DND-41 (cell line): ENCODE measurements at regions not wholly inside any gene's neighbourhood (a gene's known extent, or its start where the extent isn't known, plus 50 kb on each side); places are given as distances from the start of the nearest gene placed in this dataset.
"Not testable (repeated sequence)": the region's sequence is repeated elsewhere in the genome, so short reads cannot be mapped to it uniquely, and the experiment has no call there.

ENCODE experiments used
- ATAC-seq: fragments of 200-7000 bp; cut with Tn5 transposase; 3 replicates; pipeline ENCODE4 v1.9.1; 2021; ENCODE audit warnings: low read depth; ENCODE audit not compliant: insufficient read depth
- DNase-seq: peaks from one replicate; pipeline ENCODE4 v3.0.0-alpha.2; 2020
- H2AFZ ChIP-seq: 2 replicates; pipeline ENCODE4 v1.6.0; 2012; ENCODE audit warnings: low read depth, low read length
- H3K27ac ChIP-seq: 2 replicates; pipeline ENCODE4 v1.5.1; 2012; ENCODE audit warnings: low read length, inconsistent platforms
- H3K27me3 ChIP-seq: fragments of 200-600 bp; sonication (generic); 2 replicates; pipeline ENCODE4 v1.6.0; 2012; ENCODE audit warnings: low read length, mild to moderate bottlenecking, inconsistent platforms; ENCODE audit not compliant: insufficient read depth, poor library complexity
- H3K36me3 ChIP-seq: 2 replicates; pipeline ENCODE4 v1.5.1; 2012; ENCODE audit warnings: low read length, inconsistent platforms; ENCODE audit not compliant: insufficient read depth
- H3K4me1 ChIP-seq: 2 replicates; pipeline ENCODE4 v1.5.1; 2012; ENCODE audit warnings: mild to moderate bottlenecking, low read length; ENCODE audit not compliant: insufficient read depth
- H3K4me2 ChIP-seq: 2 replicates; pipeline ENCODE4 v1.6.0; 2012; ENCODE audit warnings: mild to moderate bottlenecking, moderate library complexity, low read length, inconsistent platforms; ENCODE audit not compliant: insufficient read depth
- H3K4me3 ChIP-seq, 2 experiments: fragments of 200-600 bp in 1 of 2; shearing (Covaris generic) in 1 of 2; 2 replicates each; pipeline ENCODE4 v1.5.1; 2012 to 2016; ENCODE audit warnings: inconsistent platforms in 2 of 2, low read length in 2 of 2, mild to moderate bottlenecking in 2 of 2, low read depth in 1 of 2, moderate library complexity in 1 of 2
- H3K79me2 ChIP-seq: 2 replicates; pipeline ENCODE4 v1.6.0; 2012; ENCODE audit warnings: low read length, inconsistent platforms; ENCODE audit not compliant: insufficient read depth
- H3K9ac ChIP-seq: 2 replicates; pipeline ENCODE4 v1.6.0; 2012; ENCODE audit warnings: low read depth, mild to moderate bottlenecking, inconsistent platforms, low read length, moderate library complexity
- H3K9me3 ChIP-seq: 2 replicates; pipeline ENCODE4 v1.5.1; 2012; ENCODE audit warnings: low read length, moderate library complexity, mild to moderate bottlenecking, inconsistent platforms; ENCODE audit not compliant: insufficient read depth, severe bottlenecking
- H4K20me1 ChIP-seq: 2 replicates; pipeline ENCODE4 v1.6.0; 2012; ENCODE audit warnings: low read length; ENCODE audit not compliant: insufficient read depth

DNA sequence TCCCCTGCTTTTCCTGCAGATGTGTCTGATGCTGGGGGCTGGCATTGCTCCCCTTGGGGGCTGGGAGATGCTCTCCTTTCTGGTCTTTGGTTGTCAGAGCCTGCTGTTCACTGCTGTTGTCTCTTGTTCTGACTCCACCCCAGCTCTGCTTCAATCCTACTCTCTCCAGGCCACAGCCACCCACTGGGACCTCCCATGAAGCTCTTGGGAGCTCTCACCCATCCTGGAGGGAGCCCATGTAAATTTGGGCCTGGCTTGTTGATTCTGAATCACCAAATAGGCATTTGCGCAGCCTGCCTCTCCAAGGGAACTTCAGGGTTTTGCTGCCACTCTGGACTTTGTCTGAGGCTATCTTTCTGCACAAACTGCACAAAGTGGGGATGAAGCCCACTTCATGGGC lies 232.9 kb upstream of the PLGLB1 start:
- H3K9ac ChIP-seq, H3K36me3 ChIP-seq, H3K4me1 ChIP-seq, H3K9me3 ChIP-seq, H3K4me3 ChIP-seq, ATAC-seq, H2AFZ ChIP-seq, H3K4me2 ChIP-seq, H3K79me2 ChIP-seq, H4K20me1 ChIP-seq, H3K27ac ChIP-seq, DNase-seq, H3K27me3 ChIP-seq: not testable (repeated sequence)

DNA sequence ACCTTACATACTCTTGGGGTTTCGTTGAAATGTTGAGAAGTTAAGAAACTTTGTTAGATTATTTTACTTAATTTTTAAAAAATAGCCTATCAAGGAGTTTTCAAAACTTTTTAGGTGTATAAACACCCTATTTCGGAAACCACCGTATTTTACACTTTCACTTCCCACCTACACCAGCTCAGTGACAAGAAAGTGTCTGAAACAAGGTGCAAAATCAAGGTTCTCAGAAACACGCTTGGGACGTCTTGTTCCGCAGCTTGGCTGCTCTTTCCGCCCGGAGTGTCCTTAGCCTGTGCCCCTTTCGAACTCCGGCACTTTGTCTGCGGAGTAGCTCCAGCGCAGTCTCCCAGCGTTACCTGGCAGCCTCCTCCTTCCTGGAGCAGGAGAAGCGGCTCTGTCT lies 233.8 kb upstream of the PLGLB1 start:
- not testable (repeated sequence) for H3K9ac ChIP-seq, H3K27ac ChIP-seq, DNase-seq, H3K9me3 ChIP-seq, H2AFZ ChIP-seq, ATAC-seq, H3K4me1 ChIP-seq, H3K27me3 ChIP-seq, H3K4me3 ChIP-seq, H4K20me1 ChIP-seq, H3K4me2 ChIP-seq, H3K79me2 ChIP-seq, H3K36me3 ChIP-seq

DNA sequence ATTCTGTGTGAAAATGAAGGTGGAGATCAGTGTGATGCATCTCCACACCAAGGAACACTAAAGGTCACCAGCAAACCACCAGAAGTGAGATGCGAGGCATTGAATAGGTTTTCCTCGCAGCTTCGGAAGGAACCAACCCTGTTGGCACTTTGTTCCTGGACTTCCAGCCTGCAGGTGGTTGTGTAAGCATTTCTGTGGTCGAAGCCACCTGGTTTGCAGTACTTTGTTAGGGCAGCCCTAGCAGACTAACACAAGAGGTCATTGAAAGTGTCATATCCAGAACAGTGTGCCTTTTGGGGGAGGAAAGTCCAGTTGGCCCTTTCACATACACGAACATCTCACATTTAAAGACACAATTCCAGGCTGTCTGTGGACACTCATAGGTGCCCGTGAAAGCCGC lies 237.2 kb upstream of the PLGLB1 start:
- H4K20me1 ChIP-seq, H3K79me2 ChIP-seq, ATAC-seq, H3K27ac ChIP-seq, DNase-seq, H3K9ac ChIP-seq, H3K4me2 ChIP-seq, H2AFZ ChIP-seq, H3K9me3 ChIP-seq, H3K4me1 ChIP-seq, H3K27me3 ChIP-seq, H3K36me3 ChIP-seq, H3K4me3 ChIP-seq: not testable (repeated sequence)

DNA sequence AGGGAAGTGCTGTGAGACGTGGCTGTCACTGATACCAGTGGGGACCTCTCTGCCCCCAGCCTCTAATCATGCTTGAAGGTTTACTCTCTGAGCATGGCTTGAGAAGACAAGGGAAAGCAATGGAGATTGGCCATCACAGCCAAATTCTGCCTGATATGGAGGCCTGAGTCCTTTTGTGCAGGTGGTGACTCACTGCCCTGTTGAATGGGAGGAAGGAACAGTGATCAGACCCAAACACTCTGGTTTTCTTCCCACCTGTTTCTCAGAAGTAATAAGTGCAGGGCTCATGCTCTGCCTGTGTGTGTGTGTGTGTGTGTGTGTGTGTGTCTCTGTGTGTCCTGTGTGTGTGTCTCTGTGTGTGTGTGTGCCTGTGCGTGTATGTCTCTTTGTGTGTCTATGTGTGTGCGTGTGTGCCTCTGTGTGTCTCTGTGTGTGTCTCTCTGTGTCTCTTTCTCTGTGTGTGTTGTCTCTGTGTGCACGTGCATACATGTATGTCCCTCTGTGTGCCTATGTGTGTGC lies 240.6 kb upstream of the PLGLB1 start:
- not testable (repeated sequence) for H3K4me1 ChIP-seq, ATAC-seq, H4K20me1 ChIP-seq, H2AFZ ChIP-seq, H3K27ac ChIP-seq, H3K9ac ChIP-seq, H3K9me3 ChIP-seq, H3K4me2 ChIP-seq, H3K79me2 ChIP-seq, DNase-seq, H3K4me3 ChIP-seq, H3K36me3 ChIP-seq, H3K27me3 ChIP-seq

DNA sequence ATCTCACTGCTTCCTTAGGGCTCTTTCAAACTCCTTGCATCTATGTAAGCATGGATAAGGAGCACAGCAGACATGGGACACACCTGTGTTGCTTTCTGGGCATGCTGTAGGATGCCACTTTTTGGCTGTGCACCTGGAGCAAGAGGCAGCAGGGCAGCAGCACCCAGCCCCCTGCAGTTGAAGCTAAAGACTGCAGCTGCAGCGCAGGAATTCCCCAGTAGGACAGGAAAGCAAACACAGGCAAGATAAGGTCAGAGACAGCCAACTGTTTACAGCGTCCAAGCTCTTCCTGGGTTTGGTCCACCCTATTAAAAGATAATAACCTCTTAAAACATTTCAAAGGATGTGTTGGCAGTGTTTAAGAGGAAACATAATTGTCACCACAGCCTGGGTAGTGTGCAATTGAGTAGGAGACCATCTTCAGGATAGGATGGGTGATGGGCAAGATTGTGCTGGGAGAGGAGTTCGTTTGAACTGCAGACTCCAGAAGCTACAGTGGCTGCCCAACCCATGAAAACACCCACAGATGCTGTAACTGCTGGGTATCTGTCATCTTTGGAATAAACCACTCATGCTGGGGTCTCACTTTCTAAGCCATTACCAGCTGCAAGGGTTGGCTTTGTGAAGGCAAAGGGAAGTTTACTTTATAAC lies 242.3 kb upstream of the PLGLB1 start:
- not testable (repeated sequence) for H4K20me1 ChIP-seq, H3K9me3 ChIP-seq, H3K4me2 ChIP-seq, H3K79me2 ChIP-seq, H3K4me3 ChIP-seq, H3K9ac ChIP-seq, DNase-seq, H2AFZ ChIP-seq, H3K36me3 ChIP-seq, H3K27me3 ChIP-seq, H3K4me1 ChIP-seq, H3K27ac ChIP-seq
- peak; percentile 67 for ATAC-seq

DNA sequence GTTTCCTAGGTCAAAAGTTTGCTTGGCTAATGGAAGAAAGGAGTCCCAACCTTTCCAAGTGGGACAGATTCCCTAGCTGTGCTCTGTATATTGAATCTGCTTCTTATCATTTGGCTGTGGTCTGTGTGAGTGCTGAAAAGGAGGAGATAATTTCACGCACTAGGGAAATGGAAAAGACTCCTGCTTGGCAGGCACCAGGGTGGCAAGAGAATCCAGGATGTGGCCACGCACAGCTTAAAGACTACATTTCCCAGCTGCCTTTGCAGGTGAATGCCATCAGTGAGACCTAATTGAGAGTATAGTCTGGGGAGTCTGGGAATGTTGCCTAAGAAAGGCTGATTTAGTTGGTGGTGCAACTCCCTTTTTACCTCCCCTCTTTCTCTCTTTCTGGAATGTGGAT lies 253.5 kb upstream of the PLGLB1 start:
- not testable (repeated sequence) for DNase-seq, H3K9ac ChIP-seq, H3K4me2 ChIP-seq, H3K4me3 ChIP-seq, H3K27me3 ChIP-seq, H4K20me1 ChIP-seq, H3K36me3 ChIP-seq, H3K27ac ChIP-seq, H3K9me3 ChIP-seq, H3K4me1 ChIP-seq, H3K79me2 ChIP-seq, H2AFZ ChIP-seq
- ATAC-seq: peak; percentile 47; the same call in 2 of the 3 replicates

DNA sequence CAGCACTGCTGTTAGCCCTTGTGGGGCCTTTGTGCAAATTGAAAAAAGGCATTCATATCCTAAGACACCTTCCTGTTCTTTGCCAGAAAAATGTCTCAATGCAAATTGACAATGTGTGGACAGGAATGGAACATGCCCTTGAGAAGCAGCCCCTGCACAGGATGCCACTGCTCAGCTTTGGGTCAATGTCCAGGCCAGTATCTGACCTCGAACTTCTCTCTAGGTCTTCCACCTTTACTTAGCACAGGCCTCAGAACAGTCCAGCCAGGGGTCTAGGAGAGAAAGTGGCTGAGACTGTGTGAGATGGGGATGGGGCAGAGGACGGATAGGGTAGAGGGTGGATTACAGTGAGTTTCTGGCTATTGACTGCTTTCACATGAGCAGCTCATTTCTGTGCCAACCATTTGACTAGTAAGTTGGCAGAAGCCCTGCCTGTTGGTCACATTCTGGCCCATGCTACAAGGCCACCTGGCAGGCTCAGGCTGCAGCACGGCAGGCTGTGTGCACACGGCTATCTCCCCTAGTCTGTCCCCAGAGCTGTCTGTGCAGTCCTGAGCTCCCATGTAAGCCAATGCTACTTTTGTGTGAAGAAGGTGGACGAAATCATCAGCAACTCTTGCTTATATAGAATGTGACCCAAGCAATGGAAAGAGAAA lies 254.5 kb upstream of the PLGLB1 start:
- ATAC-seq, H3K36me3 ChIP-seq, H3K27ac ChIP-seq, H3K4me3 ChIP-seq, H3K4me1 ChIP-seq, H4K20me1 ChIP-seq, DNase-seq, H3K9ac ChIP-seq, H3K79me2 ChIP-seq, H2AFZ ChIP-seq, H3K27me3 ChIP-seq, H3K4me2 ChIP-seq, H3K9me3 ChIP-seq: not testable (repeated sequence)

DNA sequence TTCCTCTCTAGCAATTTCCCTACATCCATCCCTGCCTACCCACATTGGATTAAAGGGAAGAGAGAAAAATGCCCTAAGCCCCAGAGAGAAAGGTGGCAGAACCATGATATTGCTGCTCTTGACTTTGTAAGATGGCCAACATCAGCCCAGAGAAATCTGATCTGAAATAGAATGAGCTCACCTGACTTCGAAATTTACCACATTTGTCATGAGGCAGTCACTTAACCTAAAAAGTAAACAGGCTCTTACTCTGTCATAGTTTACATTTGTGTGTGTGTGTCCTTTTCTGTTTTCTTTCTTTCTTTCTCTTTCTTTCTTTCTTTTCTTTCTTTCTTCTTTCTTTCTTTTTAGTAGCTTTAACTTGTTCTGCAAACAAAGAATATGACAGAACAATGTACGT lies 255.0 kb upstream of the PLGLB1 start:
- not testable (repeated sequence) for H3K4me1 ChIP-seq, H3K27me3 ChIP-seq, H3K9me3 ChIP-seq, H4K20me1 ChIP-seq, H3K9ac ChIP-seq, H3K4me2 ChIP-seq, H3K79me2 ChIP-seq, H3K4me3 ChIP-seq, H3K36me3 ChIP-seq, H2AFZ ChIP-seq, ATAC-seq, H3K27ac ChIP-seq, DNase-seq
